Activated CD4-positive, alpha-beta T cell treated with anti-CD3 and anti-CD28 coated beads for 36 hours (primary cell): ENCODE measurements at regions not wholly inside any gene's neighbourhood (a gene's known extent, or its start where the extent isn't known, plus 50 kb on each side); places are given as distances from the start of the nearest gene placed in this dataset.

ENCODE experiments used
- ATAC-seq: fragments of 200-7000 bp; cut with Tn5 transposase; one replicate; pipeline ENCODE4 v1.10.0; 2021; ENCODE audit warnings: mild to moderate bottlenecking, moderate library complexity
- CTCF ChIA-PET: fragments of 350-600 bp; sonication (Branson Sonifier 250); formaldehyde crosslinking; loops from one replicate; lab custom pipeline; 2021; ENCODE audit warnings: antibody characterized with exemption; lab: Charles Lee
- POLR2A ChIA-PET: fragments of 350-600 bp; sonication (Branson Sonifier 250); formaldehyde crosslinking; loops from one replicate; lab custom pipeline; 2021; ENCODE audit warnings: antibody characterized with exemption, inconsistent platforms; lab: Charles Lee
- DNase-seq: peaks from one replicate; pipeline ENCODE4 v3.0.0-alpha.2; 2020
- H3K27ac Mint-ChIP-seq: one replicate; pipeline ENCODE4 v1.8.0; 2021; ENCODE audit warnings: mixed read lengths
- H3K27me3 Mint-ChIP-seq: one replicate; pipeline ENCODE4 v1.8.0; 2021; ENCODE audit warnings: mixed read lengths
- H3K36me3 Mint-ChIP-seq: one replicate; pipeline ENCODE4 v1.8.0; 2021; ENCODE audit warnings: low read depth, mixed read lengths
- H3K4me1 Mint-ChIP-seq: one replicate; pipeline ENCODE4 v1.8.0; 2021; ENCODE audit warnings: mixed read lengths
- H3K4me3 Mint-ChIP-seq: one replicate; pipeline ENCODE4 v1.8.0; 2021; ENCODE audit warnings: mild to moderate bottlenecking, moderate library complexity, mixed read lengths
- H3K9me3 Mint-ChIP-seq: one replicate; pipeline ENCODE4 v1.8.0; 2021; ENCODE audit warnings: low read depth, mixed read lengths
- intact Hi-C, 2 experiments: fragments of 100-400 bp; cut with DNase I in 1 of 2; cut with micrococcal nuclease in 1 of 2; formaldehyde crosslinking; loops; one replicate each; pipeline versions ENCODE4 v1.14.2 to v1.15.1; 2022 to 2024; cut with DNase I, micrococcal nuclease

DNA sequence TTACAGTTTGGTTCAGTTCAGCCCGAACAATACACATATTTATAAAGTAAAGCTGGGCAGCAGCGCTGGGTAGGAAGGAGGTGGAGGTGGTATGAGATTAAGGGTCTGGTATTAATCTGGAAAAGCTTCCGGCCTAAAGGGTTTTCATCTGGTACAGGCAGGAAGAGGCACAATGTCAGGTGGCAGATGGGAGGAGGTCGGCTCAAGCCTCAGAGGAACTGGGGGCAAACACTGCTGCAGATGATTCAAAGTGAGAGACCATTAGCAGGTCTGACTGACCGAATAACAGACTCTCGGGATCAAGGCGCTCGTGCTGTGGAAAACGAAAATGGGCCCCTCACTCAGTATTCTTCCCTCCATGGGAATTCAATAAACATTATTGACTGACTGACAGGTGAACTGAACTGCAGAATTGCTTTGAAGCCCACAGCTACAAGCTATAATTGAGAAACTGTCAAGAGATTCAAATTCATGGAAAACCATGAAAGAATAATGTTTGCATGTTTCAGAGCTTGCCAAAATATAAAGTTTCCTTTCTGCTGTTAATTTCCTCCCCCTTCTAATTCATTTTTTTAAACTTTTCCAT is 75.3 kb downstream of the TMEM167A start:
- Mint-ChIP-seq H3K27me3 (no peaks in the 10 kb centered on the region), H3K4me1 (no peaks in the 10 kb centered on the region), H3K27ac (no peak overlapping the region), H3K36me3 (no peaks in the 10 kb centered on the region), H3K9me3 (no peaks in the 10 kb centered on the region), H3K4me3 (no peak overlapping the region)
- ATAC-seq: no peak
- POLR2A ChIA-PET: no interaction called here
- DNase-seq: no peak
- intact Hi-C loops: no loop called here
- CTCF ChIA-PET: interaction anchor here (0.6 kb wide), 1 partner anchor 222 kb away, joined by 3 read pairs; no protein-coding TSS in a partner anchor

DNA sequence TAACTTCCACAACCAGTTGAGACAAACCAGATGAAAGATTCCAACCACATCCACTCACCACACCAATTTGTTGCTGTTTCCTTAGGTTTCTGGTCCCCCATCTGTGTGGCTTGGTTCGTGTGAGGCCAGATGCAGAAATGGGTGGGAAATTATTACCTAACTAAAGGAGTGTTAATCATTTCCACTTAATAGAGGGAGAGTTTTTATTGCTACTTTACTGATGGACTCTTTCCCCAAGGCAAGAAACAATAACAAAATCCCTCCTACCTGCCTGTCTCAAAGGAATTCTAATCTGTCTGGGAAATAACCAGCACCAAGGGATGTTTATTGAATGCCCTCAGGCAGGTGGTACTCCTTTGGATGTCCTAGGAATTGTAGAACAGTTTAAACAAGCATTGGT is 76.3 kb downstream of the TMEM167A start:
- no peak for DNase-seq
- Mint-ChIP-seq H3K4me3 (no peak overlapping the region), H3K4me1 (no peaks in the 10 kb centered on the region), H3K27me3 (no peaks in the 10 kb centered on the region), H3K9me3 (no peaks in the 10 kb centered on the region), H3K27ac (no peak overlapping the region), H3K36me3 (no peaks in the 10 kb centered on the region)
- ChIA-PET POLR2A (no interaction called here), CTCF (no interaction called here)
- no peak for ATAC-seq
- intact Hi-C loops: no loop called here

GRCh38 chr5:83000428-83000827 is 76.8 kb downstream of the TMEM167A start:
- CTCF ChIA-PET: no interaction called here
- H3K4me3 Mint-ChIP-seq: no peak overlapping the region
- H3K9me3 Mint-ChIP-seq: no peaks in the 10 kb centered on the region
- H3K27ac Mint-ChIP-seq: no peak overlapping the region
- ATAC-seq (no peak), DNase-seq (no peak)
- H3K4me1 Mint-ChIP-seq: no peaks in the 10 kb centered on the region
- POLR2A ChIA-PET: no interaction called here
- no peaks in the 10 kb centered on the region for H3K36me3 Mint-ChIP-seq
- intact Hi-C loops: no loop called here
- no peaks in the 10 kb centered on the region for H3K27me3 Mint-ChIP-seq

DNA sequence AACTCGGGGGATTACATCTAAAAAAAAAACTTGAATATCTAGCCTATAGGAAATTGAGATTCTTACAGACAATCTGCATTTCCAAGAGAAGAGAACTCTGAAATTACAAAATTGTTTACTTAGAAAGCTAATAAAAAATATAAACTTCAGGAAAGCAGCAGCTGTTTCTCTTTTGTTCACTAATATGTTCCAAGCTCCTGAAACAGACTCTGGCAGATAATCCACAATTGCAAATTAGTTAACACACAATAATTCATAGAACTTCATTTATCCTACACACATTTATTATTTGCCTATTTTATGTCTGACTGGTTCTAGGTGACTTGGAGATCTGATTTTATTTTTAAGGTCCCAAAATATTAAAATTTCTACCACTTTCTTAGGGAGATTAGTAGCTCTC is 83.8 kb downstream of the TMEM167A start:
- Mint-ChIP-seq H3K27ac (no peak overlapping the region), H3K4me3 (no peak overlapping the region), H3K27me3 (peaks cover 5% of the 10 kb centered on the region), H3K9me3 (no peaks in the 10 kb centered on the region), H3K4me1 (no peaks in the 10 kb centered on the region), H3K36me3 (no peaks in the 10 kb centered on the region)
- intact Hi-C loops: no loop called here
- CTCF ChIA-PET: interaction anchor here (0.7 kb wide), 1 partner anchor 36 kb away, joined by 3 read pairs; no protein-coding TSS in a partner anchor
- POLR2A ChIA-PET: no interaction called here
- ATAC-seq (no peak), DNase-seq (no peak)

DNA sequence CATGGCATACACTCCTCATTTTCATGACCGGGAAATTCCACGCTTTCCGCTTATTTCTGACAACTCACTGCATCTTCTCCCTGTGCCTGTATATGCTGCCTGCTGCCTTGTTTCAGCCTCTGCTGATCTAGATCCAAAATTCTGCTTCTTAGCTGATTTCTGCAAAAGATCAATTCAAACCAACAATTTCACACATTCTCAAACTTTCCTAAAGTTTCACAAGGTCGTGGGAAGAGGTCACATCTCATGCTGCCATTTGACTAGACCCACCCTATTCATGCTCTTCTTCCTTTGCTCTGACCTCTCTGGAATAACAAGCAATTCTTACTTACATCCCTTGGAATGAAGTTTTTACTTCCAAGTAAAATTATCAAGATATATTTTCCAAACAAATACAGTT is 84.5 kb downstream of the TMEM167A start:
- Mint-ChIP-seq H3K4me3 (no peak overlapping the region), H3K9me3 (no peaks in the 10 kb centered on the region), H3K27ac (no peak overlapping the region), H3K4me1 (no peaks in the 10 kb centered on the region), H3K27me3 (peaks cover 5% of the 10 kb centered on the region), H3K36me3 (no peaks in the 10 kb centered on the region)
- CTCF ChIA-PET: no interaction called here
- ATAC-seq: no peak
- POLR2A ChIA-PET: no interaction called here
- no peak for DNase-seq
- intact Hi-C loops: no loop called here

DNA sequence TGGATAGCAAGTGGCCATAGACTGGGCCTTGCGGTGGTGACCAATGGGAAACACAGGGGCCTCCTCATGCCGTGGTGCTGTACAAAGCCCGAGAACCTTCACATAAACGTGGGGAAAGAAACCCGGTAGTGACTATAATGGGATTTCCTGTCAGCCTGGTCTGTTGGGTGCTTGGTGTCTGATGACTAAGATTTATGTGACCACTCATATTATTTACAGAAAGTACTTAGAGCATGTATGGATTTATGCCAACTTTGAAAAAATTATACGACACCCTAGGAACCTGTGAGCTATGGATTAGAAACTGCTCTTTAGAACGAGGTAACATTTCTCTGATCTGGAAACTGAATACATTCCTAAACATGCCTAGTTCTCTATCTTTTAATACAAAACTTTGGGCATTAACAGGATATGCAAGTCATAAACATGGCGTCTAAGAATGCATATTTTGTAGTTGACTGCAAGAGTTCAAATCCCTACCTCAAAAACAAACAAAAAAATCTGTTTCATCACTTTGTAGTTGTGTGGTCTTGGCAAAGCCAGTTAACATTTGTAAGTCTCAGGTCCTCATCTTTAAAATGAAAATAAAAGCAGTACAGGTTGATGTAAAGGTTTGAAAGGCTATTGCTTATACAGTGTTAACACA is 85.4 kb downstream of the TMEM167A start:
- Mint-ChIP-seq H3K9me3 (no peaks in the 10 kb centered on the region), H3K4me3 (no peak overlapping the region), H3K36me3 (no peaks in the 10 kb centered on the region), H3K4me1 (no peaks in the 10 kb centered on the region), H3K27ac (no peak overlapping the region), H3K27me3 (peaks cover 5% of the 10 kb centered on the region)
- intact Hi-C loops: no loop called here
- ChIA-PET CTCF (no interaction called here), POLR2A (no interaction called here)
- ATAC-seq: no peak
- DNase-seq: no peak

DNA sequence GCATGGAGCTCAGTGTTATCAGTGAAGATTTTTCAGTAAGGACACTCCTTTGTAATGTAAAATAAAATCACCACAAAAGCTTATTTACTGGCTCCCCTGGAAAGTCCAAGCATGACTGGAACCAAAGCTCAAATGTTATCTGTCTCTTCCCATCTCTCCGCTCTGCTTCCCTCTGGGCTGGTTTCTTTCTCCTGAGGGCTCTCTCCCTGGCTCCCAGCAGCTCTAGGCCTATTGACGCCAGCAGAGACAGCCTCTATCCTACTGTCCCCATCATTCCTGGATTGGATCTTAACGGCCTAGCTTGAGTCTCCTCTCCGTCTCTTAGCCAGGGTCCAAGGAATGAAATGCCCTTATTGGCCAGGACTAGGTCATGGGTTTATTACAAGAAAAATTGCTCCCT is 86.1 kb downstream of the TMEM167A start:
- H3K4me1 Mint-ChIP-seq: no peaks in the 10 kb centered on the region
- H3K9me3 Mint-ChIP-seq: no peaks in the 10 kb centered on the region
- ATAC-seq (no peak), DNase-seq (no peak)
- intact Hi-C loops: no loop called here
- ChIA-PET CTCF (interaction anchor here (1.2 kb wide), 1 partner anchor 9 kb away, joined by 3 read pairs; no protein-coding TSS in a partner anchor), POLR2A (no interaction called here)
- no peak overlapping the region for H3K27ac Mint-ChIP-seq
- H3K4me3 Mint-ChIP-seq: no peak overlapping the region
- H3K27me3 Mint-ChIP-seq: peaks cover 5% of the 10 kb centered on the region
- no peaks in the 10 kb centered on the region for H3K36me3 Mint-ChIP-seq

GRCh38 chr5:82987188-82987587 is 90.0 kb downstream of the TMEM167A start:
- intact Hi-C loops: no loop called here
- H3K27me3 Mint-ChIP-seq: peaks cover 7% of the 10 kb centered on the region
- ChIA-PET CTCF (no interaction called here), POLR2A (no interaction called here)
- no peak overlapping the region for H3K4me3 Mint-ChIP-seq
- H3K36me3 Mint-ChIP-seq: no peaks in the 10 kb centered on the region
- no peak for DNase-seq
- no peak overlapping the region for H3K27ac Mint-ChIP-seq
- H3K9me3 Mint-ChIP-seq: no peaks in the 10 kb centered on the region
- H3K4me1 Mint-ChIP-seq: no peaks in the 10 kb centered on the region
- ATAC-seq: no peak

DNA sequence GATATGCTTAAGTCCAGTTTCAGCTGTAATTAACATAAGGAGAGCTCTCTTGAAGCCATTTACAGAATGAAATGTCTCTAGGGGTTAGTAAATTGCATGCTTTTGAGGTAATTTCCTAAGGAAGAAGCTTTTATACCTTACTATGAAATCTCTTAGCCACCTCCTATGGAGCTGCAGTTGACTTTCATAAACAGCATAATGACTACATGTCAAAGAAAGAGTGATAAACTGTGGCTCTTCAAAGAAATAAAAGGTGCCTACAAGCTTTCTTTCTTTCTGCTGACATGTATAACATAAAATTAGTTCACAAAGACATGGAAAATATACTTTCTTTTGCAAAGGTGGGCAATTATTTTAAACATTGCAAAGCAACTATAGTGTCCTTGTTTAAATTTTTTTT is 90.8 kb downstream of the TMEM167A start:
- POLR2A ChIA-PET: no interaction called here
- no peak for ATAC-seq

GRCh38 chr5:82985763-82986162 is 91.4 kb downstream of the TMEM167A start:
- H3K4me3 Mint-ChIP-seq: no peak overlapping the region
- no peaks in the 10 kb centered on the region for H3K36me3 Mint-ChIP-seq
- POLR2A ChIA-PET: interaction anchor here (0.8 kb wide), 1 partner anchor 35 kb away, joined by 9 read pairs; no protein-coding TSS in a partner anchor
- no peak for ATAC-seq
- H3K4me1 Mint-ChIP-seq: no peaks in the 10 kb centered on the region
- intact Hi-C loops: no loop called here
- DNase-seq: no peak
- no peak overlapping the region for H3K27ac Mint-ChIP-seq
- H3K9me3 Mint-ChIP-seq: no peaks in the 10 kb centered on the region
- CTCF ChIA-PET: interaction anchor here (0.7 kb wide), 1 partner anchor 65 kb away, joined by 4 read pairs; no protein-coding TSS in a partner anchor
- peaks cover 7% of the 10 kb centered on the region for H3K27me3 Mint-ChIP-seq

More for the DNA sequence above, 90.8 kb downstream of the TMEM167A start:
- H3K36me3 Mint-ChIP-seq: no peaks in the 10 kb centered on the region
- intact Hi-C loops: no loop called here
- no peak for DNase-seq
- H3K4me1 Mint-ChIP-seq: no peaks in the 10 kb centered on the region
- no peaks in the 10 kb centered on the region for H3K9me3 Mint-ChIP-seq
- no peak overlapping the region for H3K4me3 Mint-ChIP-seq
- H3K27me3 Mint-ChIP-seq: peaks cover 7% of the 10 kb centered on the region
- H3K27ac Mint-ChIP-seq: no peak overlapping the region
- CTCF ChIA-PET: no interaction called here

DNA sequence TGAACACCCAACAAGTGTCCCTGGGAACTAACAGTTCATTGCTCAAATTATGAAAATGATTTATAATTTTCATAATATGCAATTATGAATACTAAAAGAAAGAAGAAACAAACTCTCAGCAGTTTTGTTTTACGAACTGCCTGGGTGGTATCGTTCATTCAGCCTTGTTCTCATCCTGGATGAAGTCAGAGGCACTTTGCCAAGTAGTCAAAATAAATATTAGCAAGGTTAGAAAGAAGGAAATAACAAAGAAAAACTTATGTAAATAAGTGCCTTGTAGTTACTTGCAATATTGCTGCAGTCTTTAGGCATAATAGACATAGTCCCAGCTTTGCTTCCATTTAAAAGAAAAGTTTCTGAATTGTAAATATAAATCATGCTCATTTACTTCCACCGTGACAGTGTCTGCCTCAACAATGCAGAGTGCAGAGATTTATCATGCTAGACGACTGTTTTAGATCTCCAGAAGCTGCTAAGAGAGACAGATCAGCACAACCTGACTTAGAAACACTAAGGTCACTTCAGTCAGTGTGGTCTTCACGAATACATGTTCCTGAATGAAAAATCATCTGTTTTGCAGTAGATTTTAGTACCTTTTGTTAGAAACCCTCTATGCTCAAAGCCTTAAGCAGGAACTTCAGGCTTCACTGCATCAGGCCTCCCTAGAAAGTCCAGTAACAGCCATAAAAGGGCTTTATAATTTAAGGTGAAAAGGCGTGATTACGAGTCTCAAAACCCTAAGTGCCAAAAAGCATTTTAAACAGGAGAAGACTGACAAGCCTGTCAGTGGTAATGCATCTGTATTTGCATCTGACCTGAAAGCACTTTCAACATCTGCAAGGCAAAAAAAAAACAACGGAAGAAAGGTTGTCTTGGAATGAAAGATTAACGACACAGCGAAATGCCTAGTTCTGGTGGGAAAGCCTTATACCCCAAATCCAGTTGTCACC is 92.1 kb downstream of the TMEM167A start:
- Mint-ChIP-seq H3K27ac (no peak overlapping the region), H3K27me3 (peaks cover 7% of the 10 kb centered on the region), H3K9me3 (no peaks in the 10 kb centered on the region), H3K36me3 (no peaks in the 10 kb centered on the region), H3K4me3 (no peak overlapping the region), H3K4me1 (no peaks in the 10 kb centered on the region)
- intact Hi-C loops: no loop called here
- ATAC-seq (no peak), DNase-seq (no peak)
- POLR2A ChIA-PET: interaction anchor here (0.8 kb wide), 1 partner anchor 36 kb away, joined by 9 read pairs; no protein-coding TSS in a partner anchor
- CTCF ChIA-PET: interaction anchor here (0.7 kb wide), 1 partner anchor 65 kb away, joined by 4 read pairs; no protein-coding TSS in a partner anchor
